ENCODE measurements at regions not wholly inside any gene's neighbourhood (a gene's known extent, or its start where the extent isn't known, plus 50 kb on each side); places are given as distances from the start of the nearest gene placed in this dataset.
"Not testable (repeated sequence)": the region's sequence is repeated elsewhere in the genome, so short reads cannot be mapped to it uniquely, and the experiment has no call there.

- Histone ChIP-seq H4K20me1 (ENCODE audit: insufficient read depth) (no peaks in the 10 kb centered on the region), H3K79me2 (ENCODE audit: insufficient read depth, low read depth) (no peaks in the 10 kb centered on the region), H3K9ac (no peak overlapping the region), H3K4me3 (IDR thresholded peaks at IDR 0.05; ENCODE audit: insufficient read depth, low read depth, low read length) (no peak overlapping the region), H3K27ac (no peak overlapping the region), H3K4me1 (ENCODE audit: low read depth, poor library complexity, severe bottlenecking) (no peaks in the 10 kb centered on the region), H2AFZ (ENCODE audit: low read depth) (no peak overlapping the region), H3K27me3 (ENCODE audit: insufficient read depth, low read depth) (no peaks in the 10 kb centered on the region), H3K4me2 (no peak overlapping the region), H3K36me3 (ENCODE audit: insufficient read depth) (no peaks in the 10 kb centered on the region)
- TF ChIP-seq, protein P1, sequence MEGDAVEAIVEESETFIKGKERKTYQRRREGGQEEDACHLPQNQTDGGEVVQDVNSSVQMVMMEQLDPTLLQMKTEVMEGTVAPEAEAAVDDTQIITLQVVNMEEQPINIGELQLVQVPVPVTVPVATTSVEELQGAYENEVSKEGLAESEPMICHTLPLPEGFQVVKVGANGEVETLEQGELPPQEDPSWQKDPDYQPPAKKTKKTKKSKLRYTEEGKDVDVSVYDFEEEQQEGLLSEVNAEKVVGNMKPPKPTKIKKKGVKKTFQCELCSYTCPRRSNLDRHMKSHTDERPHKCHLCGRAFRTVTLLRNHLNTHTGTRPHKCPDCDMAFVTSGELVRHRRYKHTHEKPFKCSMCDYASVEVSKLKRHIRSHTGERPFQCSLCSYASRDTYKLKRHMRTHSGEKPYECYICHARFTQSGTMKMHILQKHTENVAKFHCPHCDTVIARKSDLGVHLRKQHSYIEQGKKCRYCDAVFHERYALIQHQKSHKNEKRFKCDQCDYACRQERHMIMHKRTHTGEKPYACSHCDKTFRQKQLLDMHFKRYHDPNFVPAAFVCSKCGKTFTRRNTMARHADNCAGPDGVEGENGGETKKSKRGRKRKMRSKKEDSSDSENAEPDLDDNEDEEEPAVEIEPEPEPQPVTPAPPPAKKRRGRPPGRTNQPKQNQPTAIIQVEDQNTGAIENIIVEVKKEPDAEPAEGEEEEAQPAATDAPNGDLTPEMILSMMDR (conservative IDR thresholded peaks at IDR 0.05; ENCODE audit: low read depth, low read length) = no peak
These were observed 344.1 kb downstream of the TMEM38B start for GRCh38 chr9:106038266-106039001.

GRCh38 chr9:106039151-106039935 is 345.0 kb downstream of the TMEM38B start:
- no peaks in the 10 kb centered on the region for H3K36me3 ChIP-seq (ENCODE audit: insufficient read depth)
- H3K4me3 ChIP-seq (IDR thresholded peaks at IDR 0.05; ENCODE audit: insufficient read depth, low read depth, low read length) = no peak overlapping the region
- TF ChIP-seq, protein P1 (conservative IDR thresholded peaks at IDR 0.05; ENCODE audit: low read depth, low read length) = no peak
- H3K27me3 ChIP-seq (ENCODE audit: insufficient read depth, low read depth) = no peaks in the 10 kb centered on the region
- H2AFZ ChIP-seq (ENCODE audit: low read depth) = no peak overlapping the region
- H3K4me2 ChIP-seq = no peak overlapping the region
- no peaks in the 10 kb centered on the region for H3K4me1 ChIP-seq (ENCODE audit: low read depth, poor library complexity, severe bottlenecking)
- no peak overlapping the region for H3K9ac ChIP-seq
- H3K27ac ChIP-seq = no peak overlapping the region
- no peaks in the 10 kb centered on the region for H4K20me1 ChIP-seq (ENCODE audit: insufficient read depth)
- no peaks in the 10 kb centered on the region for H3K79me2 ChIP-seq (ENCODE audit: insufficient read depth, low read depth)

DNA sequence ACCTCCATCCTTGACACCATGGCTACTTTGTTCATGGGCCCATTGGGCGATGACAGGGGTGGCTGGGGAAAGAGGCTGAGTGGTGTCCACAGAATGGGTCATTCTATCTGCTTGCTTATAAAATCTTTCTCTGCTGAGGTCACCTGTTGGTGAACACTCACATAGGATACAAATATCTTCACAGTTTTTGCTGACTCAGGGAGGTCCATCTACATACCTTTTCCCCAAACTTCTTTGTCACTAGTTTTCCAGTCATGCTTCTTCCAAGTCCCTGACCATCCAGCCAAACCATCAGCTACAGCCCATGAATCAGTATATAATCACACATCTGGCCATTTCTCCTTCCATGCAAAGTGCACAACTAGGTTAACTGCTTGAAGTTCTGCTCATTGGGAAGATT is 347.6 kb downstream of the TMEM38B start:
- not testable (repeated sequence) for H3K9ac ChIP-seq; H3K4me2 ChIP-seq; H3K27me3 ChIP-seq (ENCODE audit: insufficient read depth, low read depth); H4K20me1 ChIP-seq (ENCODE audit: insufficient read depth); H2AFZ ChIP-seq (ENCODE audit: low read depth); H3K27ac ChIP-seq; H3K79me2 ChIP-seq (ENCODE audit: insufficient read depth, low read depth); H3K4me1 ChIP-seq (ENCODE audit: low read depth, poor library complexity, severe bottlenecking); H3K4me3 ChIP-seq (IDR thresholded peaks at IDR 0.05; ENCODE audit: insufficient read depth, low read depth, low read length); H3K36me3 ChIP-seq (ENCODE audit: insufficient read depth)

DNA sequence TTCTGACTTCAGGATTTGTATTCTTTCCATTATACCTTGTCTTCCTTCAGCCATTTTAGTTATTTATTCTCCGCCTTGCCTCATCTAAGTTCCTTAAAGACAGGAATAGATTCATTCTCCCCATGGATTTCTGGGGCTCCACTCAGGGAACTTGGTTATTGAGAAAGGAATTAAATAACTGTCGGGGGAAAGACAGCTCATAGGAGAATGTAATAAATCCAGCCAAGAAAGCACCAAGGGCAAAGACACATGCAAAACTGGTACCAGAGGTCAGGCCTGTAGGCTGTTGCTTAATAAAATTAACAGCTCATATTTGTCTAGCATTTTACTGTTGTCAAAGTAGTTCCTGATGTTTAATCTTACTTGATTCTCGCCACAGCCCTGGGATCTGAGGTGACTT is 357.2 kb downstream of the TMEM38B start:
- no peaks in the 10 kb centered on the region for H3K36me3 ChIP-seq (ENCODE audit: insufficient read depth)
- H3K27me3 ChIP-seq (ENCODE audit: insufficient read depth, low read depth) = no peaks in the 10 kb centered on the region
- H3K4me1 ChIP-seq (ENCODE audit: low read depth, poor library complexity, severe bottlenecking) = no peaks in the 10 kb centered on the region
- no peak overlapping the region for H3K9ac ChIP-seq
- TF ChIP-seq, protein P1 (conservative IDR thresholded peaks at IDR 0.05; ENCODE audit: low read depth, low read length) = no peak
- H3K79me2 ChIP-seq (ENCODE audit: insufficient read depth, low read depth) = no peaks in the 10 kb centered on the region
- no peak overlapping the region for H2AFZ ChIP-seq (ENCODE audit: low read depth)
- H4K20me1 ChIP-seq (ENCODE audit: insufficient read depth) = no peaks in the 10 kb centered on the region
- H3K4me3 ChIP-seq (IDR thresholded peaks at IDR 0.05; ENCODE audit: insufficient read depth, low read depth, low read length) = no peak overlapping the region
- no peak overlapping the region for H3K4me2 ChIP-seq
- no peak overlapping the region for H3K27ac ChIP-seq

DNA sequence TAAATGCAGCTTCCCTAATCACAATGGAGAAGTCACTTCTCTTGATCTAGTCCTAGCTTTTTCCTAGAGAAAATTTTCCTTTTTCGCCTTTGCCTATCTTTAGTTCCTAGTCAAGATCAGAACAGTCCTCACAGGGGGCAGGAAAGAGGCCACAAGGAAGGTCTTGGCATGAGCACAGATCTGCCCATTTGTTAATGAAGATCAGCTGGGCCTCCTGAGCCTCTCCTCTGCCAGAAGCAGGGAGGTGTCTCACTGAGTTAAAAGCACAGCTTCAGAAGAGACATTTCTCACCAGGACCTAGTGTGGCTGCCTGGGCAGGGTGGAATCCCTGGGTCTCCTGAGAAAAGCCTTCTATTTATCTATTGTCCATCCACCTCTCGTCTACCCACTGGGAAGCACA is 357.8 kb downstream of the TMEM38B start:
- Histone ChIP-seq H3K4me3 (IDR thresholded peaks at IDR 0.05; ENCODE audit: insufficient read depth, low read depth, low read length) (no peak overlapping the region), H3K36me3 (ENCODE audit: insufficient read depth) (no peaks in the 10 kb centered on the region), H3K79me2 (ENCODE audit: insufficient read depth, low read depth) (no peaks in the 10 kb centered on the region), H3K9ac (no peak overlapping the region), H3K27ac (no peak overlapping the region), H3K4me1 (ENCODE audit: low read depth, poor library complexity, severe bottlenecking) (no peaks in the 10 kb centered on the region), H2AFZ (ENCODE audit: low read depth) (no peak overlapping the region), H3K27me3 (ENCODE audit: insufficient read depth, low read depth) (no peaks in the 10 kb centered on the region), H4K20me1 (ENCODE audit: insufficient read depth) (no peaks in the 10 kb centered on the region), H3K4me2 (no peak overlapping the region)
- TF ChIP-seq, protein P1 (conservative IDR thresholded peaks at IDR 0.05; ENCODE audit: low read depth, low read length) = no peak

Data from KMS-11 (cell line).